Muscle of arm (tissue), 1 donor: ENCODE measurements at regions not wholly inside any gene's neighbourhood (a gene's known extent, or its start where the extent isn't known, plus 50 kb on each side); places are given as distances from the start of the nearest gene placed in this dataset.

Source experiments
- DNase-seq: peaks from one replicate; pipeline ENCODE4 v3.0.0-alpha.2; 2013

GRCh38 chr17:77001487-77001886, 133.3 kb downstream of the MGAT5B start:
- no peak for DNase-seq

DNA sequence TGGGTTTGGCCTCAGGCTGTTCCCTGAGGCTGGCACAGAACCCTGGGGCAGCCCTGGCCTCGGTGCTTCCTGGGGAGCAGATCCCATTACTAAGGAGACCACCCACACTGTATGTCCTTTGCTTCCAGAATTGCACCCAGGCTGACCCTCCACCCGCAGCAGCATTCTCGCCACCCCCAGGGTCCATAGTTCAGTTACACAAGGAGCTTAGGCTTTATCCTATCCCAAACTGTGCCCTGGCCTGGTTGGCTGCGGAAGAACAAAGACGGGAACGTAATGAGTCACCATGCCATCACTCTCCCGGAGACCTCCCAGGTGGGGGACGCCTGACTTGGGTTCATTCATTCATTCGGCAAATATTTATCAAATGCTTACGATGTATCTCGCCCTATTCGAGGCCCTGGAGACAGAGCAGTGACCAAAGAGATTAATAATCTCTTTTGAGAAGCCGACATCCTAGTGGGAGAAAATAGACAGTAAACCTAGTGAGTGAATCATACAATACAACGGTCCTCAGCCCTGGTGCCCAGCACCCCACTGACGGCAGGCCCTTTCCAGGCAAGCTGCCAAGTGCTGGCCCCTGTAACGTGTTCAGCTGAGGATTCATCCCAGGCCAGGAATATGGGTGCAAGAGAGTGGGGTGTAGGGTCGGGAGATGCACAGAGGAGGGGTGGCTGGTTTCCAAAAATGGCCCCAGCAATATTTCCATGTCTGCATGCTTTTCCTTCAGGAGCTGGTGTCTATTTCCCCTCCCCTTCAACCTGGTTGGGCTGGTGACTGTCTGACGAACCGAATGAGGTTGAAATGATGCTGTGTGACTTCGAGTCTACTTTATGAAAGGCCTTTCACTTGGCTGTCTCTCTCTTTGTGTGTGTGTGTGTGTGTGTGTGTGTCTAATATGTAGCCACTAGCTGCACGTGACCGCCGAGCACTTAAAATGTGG, 134.2 kb downstream of the MGAT5B start:
- no peak for DNase-seq

GRCh38 chr17:77003699-77004098, 135.5 kb downstream of the MGAT5B start:
- DNase-seq = no peak

DNA sequence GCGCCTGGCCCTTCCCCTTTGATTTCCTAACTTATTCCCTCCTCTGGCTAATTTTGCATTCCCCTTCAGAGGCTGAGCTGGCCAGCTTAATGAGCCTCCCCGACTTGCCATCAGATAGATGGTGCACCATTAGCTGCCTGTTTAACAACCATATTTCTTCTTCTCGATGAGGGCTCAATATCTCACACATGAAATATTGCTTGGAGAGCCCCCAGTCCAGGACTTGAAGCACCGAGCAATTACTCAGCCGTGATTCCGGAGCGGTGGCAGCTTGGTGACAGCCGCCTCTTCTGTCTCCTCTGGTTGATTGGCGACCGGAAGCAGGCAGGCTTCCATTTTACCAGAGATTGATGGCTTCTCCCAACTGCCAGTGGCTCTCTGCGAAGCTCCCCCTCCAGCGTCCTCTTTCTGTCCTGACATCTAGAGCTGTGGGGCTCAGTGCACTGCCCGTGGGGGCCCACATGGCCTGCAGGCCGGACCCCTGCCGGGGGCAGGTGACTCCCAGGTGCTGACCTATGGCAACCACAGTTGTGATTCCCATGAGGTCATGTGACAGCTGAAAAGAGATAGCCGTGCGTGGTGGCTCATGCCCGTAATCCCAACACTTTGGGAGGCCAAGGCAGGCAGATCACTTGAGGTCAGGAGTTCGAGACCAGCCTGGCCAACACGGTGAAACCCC, 133.7 kb upstream of the SEC14L1 start:
- DNase-seq = no peak

DNA sequence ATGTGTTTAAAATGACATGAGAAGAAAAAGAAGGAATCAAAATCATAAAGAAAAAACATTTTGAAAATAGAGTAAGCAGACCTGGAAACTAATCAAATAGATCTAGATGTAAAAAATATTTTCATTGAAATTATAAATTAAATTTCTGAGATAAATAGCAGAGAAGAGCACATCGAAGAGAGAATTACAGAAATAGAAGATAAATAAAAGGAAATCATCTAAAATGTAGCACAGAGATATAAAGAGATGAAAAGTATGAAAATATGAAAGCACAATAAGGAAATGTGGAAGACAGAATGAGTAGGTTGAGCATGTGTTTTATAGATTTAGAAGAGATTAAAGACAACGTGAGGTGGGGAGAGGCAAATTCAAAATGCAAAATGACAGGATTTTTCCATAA, 130.9 kb upstream of the SEC14L1 start:
- no peak for DNase-seq

GRCh38 chr17:77010667-77011066, 130.1 kb upstream of the SEC14L1 start:
- no peak for DNase-seq

DNA sequence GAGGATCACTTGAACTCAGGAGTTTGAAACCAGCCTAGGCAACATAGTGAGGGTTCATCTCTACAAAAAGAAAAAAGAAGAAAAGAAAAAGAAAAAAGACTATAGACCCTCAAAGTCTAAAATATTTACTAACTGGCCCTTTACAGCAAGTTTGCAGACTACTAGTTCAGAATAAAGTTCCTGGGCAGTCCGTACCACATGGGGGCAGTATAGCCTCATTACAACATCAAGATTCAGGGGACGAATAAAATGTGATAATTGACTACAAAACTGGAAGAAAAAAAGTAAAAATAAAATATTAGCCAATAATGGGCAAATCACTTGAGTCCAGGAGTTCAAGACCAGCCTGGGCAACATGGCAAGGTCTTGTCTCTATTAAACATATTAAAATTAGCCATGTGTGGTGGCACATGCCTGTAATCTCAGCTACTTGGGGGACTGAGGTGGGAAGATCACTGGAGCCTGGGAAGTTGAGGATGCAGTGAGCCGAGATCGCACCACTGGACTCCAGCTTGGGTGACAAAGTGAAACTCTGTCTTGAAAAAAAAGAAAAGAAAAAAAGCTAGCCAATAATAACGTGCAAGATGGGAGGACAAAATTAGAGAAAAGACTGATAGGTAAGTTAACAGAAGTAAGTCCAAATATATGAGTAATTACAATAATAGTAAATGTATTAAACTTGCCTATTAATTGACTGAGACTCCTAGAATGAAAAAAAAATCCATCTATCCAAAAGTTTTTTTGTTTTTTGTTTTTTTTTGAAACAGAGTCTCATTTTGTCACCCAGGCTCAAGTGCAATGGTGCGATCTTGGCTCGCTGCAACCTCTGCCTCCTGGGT, 129.4 kb upstream of the SEC14L1 start:
- no peak for DNase-seq

DNA sequence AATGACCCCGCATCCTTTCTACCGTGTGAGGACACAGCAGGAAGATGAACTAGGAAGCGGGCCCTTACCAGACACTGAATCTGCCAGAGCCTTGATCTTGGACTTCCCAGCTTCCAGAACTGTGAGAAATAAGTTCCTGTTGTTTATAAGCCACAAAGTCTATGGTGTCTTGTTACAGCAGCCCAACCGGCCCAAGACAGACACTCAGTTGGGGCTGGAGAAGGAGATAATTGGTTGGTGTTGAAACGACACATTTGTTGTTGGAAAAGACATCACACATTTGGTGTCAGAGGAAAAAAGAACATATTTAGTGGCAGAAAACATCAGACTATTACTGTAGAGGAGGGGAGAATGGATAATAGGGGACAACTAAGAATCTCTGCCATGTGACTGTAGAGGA, 122.3 kb upstream of the SEC14L1 start:
- no peak for DNase-seq

DNA sequence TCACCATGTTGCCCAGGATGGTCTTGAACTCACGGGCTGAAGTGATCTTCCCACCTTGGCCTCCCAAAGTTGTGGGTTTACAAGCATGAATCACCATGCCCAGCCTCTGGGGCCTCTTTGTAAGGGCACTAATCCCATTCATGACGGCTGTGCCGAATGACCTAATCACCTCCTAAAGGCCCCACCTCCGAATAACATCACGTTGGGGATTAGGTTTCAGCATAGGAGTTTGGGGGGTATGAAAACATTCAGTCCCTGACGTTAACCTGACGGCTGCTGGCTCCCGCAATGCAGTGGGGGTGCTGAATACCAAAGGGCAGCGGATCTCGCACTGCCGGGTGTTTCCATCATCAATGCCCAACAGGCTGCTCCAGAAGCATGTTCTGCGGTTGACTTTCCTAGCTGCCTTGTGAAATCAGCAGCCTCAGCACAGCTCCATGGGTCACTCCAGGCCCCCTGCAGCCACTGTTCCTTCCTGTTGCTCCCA, 120.8 kb upstream of the SEC14L1 start:
- DNase-seq = no peak

DNA sequence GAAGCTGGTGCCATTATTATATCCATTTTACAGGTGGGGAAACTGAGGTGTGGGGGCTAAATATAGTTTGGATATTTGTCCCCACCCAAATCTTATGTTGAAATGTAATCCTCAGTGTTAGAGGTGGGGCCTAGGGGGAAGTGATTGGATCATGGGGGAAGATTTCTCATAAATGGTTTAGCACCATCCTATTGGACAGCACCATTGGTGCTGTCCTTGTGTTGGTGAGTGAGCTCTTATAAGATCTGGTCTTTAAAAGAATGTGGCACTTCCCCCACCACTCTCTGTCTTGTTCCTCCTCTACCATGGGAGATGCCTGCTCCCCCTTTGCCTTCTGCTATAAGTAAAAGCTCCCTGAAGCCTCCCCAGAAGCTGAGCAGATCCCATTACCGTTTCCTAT, 119.8 kb upstream of the SEC14L1 start:
- no peak for DNase-seq

GRCh38 chr17:77022766-77023165, 118.0 kb upstream of the SEC14L1 start:
- DNase-seq = no peak

GRCh38 chr17:77025781-77026180, 115.0 kb upstream of the SEC14L1 start:
- DNase-seq = no peak

DNA sequence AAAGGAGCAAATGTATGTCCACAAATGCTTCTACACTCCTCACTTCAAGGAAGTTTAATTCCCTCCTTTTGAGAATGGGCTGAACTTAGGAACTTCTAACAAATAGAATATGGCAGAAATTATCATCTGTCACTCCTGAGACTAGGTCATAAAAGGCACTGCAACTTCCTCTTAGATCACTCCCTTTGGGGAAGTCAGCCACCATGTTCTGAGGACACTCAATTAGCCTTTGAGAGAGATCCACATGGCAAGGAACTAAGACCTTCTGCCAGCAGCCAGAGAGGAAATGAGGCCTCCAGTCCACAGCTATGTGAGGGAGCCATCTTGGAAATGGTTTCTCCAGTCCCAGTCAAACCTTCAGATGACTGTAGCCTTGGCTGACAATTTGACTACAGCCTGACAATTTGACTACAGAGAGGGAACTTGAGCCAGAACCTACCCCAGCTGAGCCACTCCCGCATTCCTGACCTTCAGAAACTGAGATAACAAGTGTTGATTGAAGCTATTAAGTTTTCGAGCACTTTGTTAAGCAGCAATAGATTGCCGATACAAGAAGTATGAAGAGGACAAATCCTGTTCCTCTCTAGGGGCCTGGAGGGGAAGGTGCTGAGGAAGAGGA, 113.4 kb upstream of the SEC14L1 start:
- no peak for DNase-seq

DNA sequence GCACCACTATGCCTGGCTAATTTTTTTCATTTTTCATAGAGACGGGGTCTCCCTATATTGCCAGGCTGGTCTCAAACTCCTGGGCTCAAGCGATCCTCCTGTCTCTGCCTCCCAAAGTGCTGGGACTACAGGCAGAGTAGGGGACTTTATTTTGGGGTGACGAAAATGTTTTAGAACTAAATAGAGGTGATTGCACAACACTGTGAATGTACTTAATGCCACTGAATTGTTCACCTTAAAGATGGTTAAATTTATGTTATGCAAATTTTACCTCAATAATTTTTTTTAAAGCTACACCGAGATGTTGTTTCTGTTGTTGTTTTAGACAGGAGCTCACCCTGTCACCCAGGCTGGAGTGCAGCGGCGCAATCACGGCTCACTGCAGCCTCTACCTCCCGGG, 111.9 kb upstream of the SEC14L1 start:
- DNase-seq = no peak

DNA sequence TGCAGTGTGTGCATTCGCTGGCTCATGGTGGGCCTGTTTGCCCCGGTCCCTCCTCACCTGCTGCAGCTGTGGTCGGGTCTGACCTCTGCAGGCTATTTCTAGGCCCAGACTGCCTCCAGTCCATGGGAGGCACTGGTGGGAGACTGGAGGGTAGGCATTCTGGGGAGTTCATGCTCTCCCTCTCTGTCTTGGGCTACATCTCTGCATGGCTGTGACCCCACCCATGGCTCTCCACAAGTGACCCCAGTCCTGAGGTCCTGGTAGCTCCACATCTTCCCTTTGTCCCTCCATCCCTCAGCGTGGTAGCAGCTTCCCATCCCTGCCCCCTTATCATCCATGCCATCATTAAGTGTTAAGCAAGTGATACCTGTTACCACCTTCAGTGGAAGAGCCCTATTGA, 107.8 kb upstream of the SEC14L1 start:
- no peak for DNase-seq

DNA sequence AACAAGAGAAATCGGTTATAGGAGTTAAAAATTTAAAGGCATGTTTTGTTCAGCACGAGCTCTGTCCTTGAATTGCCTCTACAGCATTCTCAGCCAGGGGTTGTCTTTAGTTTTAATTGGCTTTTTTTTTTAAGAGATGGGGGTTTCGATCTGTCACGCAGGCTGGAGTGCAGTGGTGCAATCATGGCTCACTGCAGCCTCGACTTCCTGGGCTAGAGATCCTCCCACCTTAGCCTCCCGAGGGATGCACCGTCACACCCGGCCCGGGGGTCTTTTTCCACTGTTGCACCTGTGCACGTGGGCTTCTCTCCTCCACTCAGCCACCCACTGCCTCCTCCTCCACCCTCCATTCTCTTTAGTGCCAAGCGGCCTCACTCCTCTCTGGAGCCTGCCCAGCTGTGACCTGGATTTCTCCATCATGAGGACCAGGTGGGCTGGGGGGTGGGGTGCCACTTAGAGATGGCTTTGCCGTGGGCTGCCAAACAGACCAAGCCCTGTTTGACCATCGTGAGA, 106.8 kb upstream of the SEC14L1 start:
- DNase-seq = no peak

GRCh38 chr17:77034677-77035424, 105.9 kb upstream of the SEC14L1 start:
- DNase-seq = no peak

DNA sequence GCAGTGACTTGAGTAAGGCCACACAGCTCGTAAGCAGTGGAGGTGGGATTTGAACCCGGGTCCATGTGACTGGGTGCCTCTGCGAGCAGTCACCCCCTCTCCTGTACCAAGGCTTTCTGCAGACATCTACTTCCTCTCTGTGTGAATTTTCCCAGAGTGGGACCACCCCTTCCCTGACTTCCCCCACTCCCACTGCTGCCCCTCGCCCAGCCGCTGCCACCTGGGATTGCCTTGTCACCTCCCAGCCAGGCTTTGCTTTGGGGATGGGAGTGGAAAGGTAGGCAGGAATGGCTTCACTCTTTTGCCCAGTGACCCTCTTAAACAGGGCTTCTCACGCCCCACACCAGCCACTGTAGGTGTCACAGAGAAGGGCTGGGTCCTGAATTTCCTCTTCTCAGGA, 105.2 kb upstream of the SEC14L1 start:
- no peak for DNase-seq

DNA sequence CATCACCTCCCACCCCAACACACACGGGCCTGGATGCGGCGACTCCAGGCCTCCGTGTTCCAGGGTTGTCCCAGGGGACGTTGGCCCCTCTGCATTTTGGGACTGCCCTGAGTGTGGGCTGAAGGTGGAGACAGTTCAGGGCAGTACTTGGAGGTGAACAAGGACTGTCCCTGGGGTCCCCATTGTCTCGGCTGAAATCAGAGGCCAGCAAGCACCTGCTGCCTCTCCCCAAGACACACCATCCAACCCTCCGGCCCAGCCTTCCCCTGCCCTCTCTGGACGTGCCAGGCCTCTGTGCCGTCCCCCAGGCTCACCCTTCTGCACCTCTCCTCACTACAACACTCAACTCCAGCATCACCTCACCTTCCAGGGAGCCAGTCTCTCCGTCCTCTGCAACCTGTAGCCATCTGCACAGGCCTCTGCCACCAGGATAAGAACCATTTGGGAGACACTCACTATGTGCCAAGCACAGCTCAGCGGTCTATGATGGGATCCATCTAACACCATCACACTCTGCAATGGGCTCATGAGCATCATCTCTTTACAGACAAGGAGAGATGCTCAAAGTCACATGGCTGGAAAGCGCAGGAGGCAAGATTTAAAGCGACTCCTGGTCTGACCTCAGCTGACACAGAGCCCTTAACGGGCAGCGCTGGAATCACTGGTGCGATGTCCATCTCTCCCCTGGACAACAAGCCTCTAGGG, 104.5 kb upstream of the SEC14L1 start:
- no peak for DNase-seq

DNA sequence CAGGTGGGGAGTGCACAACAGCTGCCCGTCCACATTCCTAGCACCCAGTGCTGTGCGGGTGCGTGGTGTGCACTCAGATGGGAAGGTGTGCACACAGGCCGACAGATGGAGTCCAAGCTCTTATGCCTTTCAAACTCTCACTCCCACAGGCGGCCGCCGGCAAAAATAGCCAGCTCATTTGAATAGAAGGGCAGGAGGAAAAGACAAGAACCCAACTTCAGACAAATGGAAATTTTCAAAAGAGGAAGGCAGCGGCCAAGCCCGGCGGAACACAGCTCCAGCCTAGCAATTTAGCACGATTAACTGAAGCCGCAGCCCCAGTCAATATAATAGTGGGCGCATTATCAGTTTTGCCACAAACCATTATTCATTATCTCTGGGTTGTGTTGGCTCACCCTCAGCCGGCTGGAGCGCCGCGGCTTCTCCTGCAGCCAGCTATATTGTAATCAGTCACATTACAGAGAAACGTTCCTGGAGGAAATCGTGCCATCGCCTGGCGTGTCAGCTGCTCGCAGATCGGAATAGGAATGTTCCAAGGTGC, 103.9 kb upstream of the SEC14L1 start:
- DNase-seq = no peak
